GM13977 (cell line): ENCODE measurements at regions not wholly inside any gene's neighbourhood (a gene's known extent, or its start where the extent isn't known, plus 50 kb on each side); places are given as distances from the start of the nearest gene placed in this dataset.

Source experiments
- DNase-seq: peaks from one replicate; pipeline ENCODE4 v3.0.0; 2012; ENCODE audit warnings: low spot score
- CTCF ChIP-seq: IDR thresholded peaks from 2 replicates; pipeline ENCODE4 v1.5.1; 2012; ENCODE audit warnings: mild to moderate bottlenecking, control low read depth; ENCODE audit not compliant: insufficient read depth; ENCODE audit errors: extremely low read depth, missing control alignments
- in situ Hi-C: fragments of 300-500 bp; cut with MboI; formaldehyde crosslinking; loops from one replicate; pipeline ENCODE4 v1.12.0; 2022; ENCODE audit warnings: low sequenced_read_pairs, low pct_unique_long_range_greater_than_20kb, mixed read lengths, inconsistent platforms; ENCODE audit not compliant: unreplicated experiment

GRCh38 chr6:142551274-142551811, 249.5 kb downstream of the ADGRG6 start:
- TF ChIP-seq CTCF = no peak
- DNase-seq = no peak
- in situ Hi-C loops = no loop called here

- in situ Hi-C loops = no loop called here
- DNase-seq = no peak
- no peak for TF ChIP-seq CTCF
These were observed 257.0 kb downstream of the ADGRG6 start for GRCh38 chr6:142558786-142559185.

GRCh38 chr6:142561511-142562265, 259.9 kb downstream of the ADGRG6 start:
- in situ Hi-C loops = no loop called here
- DNase-seq = no peak
- no peak for TF ChIP-seq CTCF

- no peak for TF ChIP-seq CTCF
- in situ Hi-C loops = no loop called here
- DNase-seq = no peak
These were observed 261.1 kb downstream of the ADGRG6 start for GRCh38 chr6:142562865-142563264.

- peak; percentile 88 for TF ChIP-seq CTCF
- in situ Hi-C loops = no loop called here
- DNase-seq = peak; percentile 51
These were observed 265.0 kb downstream of the ADGRG6 start for GRCh38 chr6:142566628-142567396.

GRCh38 chr6:142567461-142567860, 265.7 kb downstream of the ADGRG6 start:
- TF ChIP-seq CTCF = no peak
- in situ Hi-C loops = no loop called here
- no peak for DNase-seq
